SIG-M5 treated with dmso at 0.1 percent for 504 hours (cell line): ENCODE measurements at regions not wholly inside any gene's neighbourhood (a gene's known extent, or its start where the extent isn't known, plus 50 kb on each side); places are given as distances from the start of the nearest gene placed in this dataset.

Experiments
- DNase-seq: peaks from one replicate; lab custom pipeline; 2025; ENCODE audit not compliant: unreplicated experiment; lab: John Stamatoyannopoulos, UW

GRCh38 chr10:78970261-78970660 lies 98.5 kb upstream of the ZMIZ1 start:
- no peak for DNase-seq

GRCh38 chr10:78971094-78971682 lies 97.6 kb upstream of the ZMIZ1 start:
- no peak for DNase-seq

GRCh38 chr10:78972160-78972946 lies 96.4 kb upstream of the ZMIZ1 start:
- DNase-seq, result no peak

- DNase-seq, result peak; percentile 92
Measured at GRCh38 chr10:78972947-78973900, 95.5 kb upstream of the ZMIZ1 start.

GRCh38 chr10:78973901-78974616 lies 94.7 kb upstream of the ZMIZ1 start:
- DNase-seq, result peak; percentile 49

GRCh38 chr10:78974617-78975317 lies 94.0 kb upstream of the ZMIZ1 start:
- peak; percentile 75 for DNase-seq

GRCh38 chr10:78975926-78976325 lies 92.8 kb upstream of the ZMIZ1 start:
- no peak for DNase-seq

GRCh38 chr10:78976825-78977755 lies 91.7 kb upstream of the ZMIZ1 start:
- no peak for DNase-seq

GRCh38 chr10:78979938-78980337 lies 88.8 kb upstream of the ZMIZ1 start:
- DNase-seq, result no peak

- no peak for DNase-seq
Measured at GRCh38 chr10:78980354-78980753, 88.4 kb upstream of the ZMIZ1 start.

GRCh38 chr10:78980815-78981214 lies 88.0 kb upstream of the ZMIZ1 start:
- no peak for DNase-seq

GRCh38 chr10:78981257-78981969 lies 87.4 kb upstream of the ZMIZ1 start:
- DNase-seq, result no peak

GRCh38 chr10:78981970-78982281 lies 86.8 kb upstream of the ZMIZ1 start:
- DNase-seq, result no peak

- DNase-seq, result no peak
Measured at GRCh38 chr10:78982726-78983125, 86.0 kb upstream of the ZMIZ1 start.

- no peak for DNase-seq
Measured at GRCh38 chr10:78983608-78984007, 85.2 kb upstream of the ZMIZ1 start.

GRCh38 chr10:78985973-78986818 lies 82.6 kb upstream of the ZMIZ1 start:
- DNase-seq, result no peak

- DNase-seq, result no peak
Measured at GRCh38 chr10:78991187-78991586, 77.6 kb upstream of the ZMIZ1 start.

- DNase-seq, result no peak
Measured at GRCh38 chr10:78992333-78992732, 76.4 kb upstream of the ZMIZ1 start.
